Stomach (tissue), 4 donors: ENCODE measurements at regions not wholly inside any gene's neighbourhood (a gene's known extent, or its start where the extent isn't known, plus 50 kb on each side); places are given as distances from the start of the nearest gene placed in this dataset.

ENCODE experiments used
- CTCF ChIP-seq, 7 experiments: fragments of 450-650 bp in 4 of 7; fragments of 200-600 bp in 3 of 7; sonication (generic) in 3 of 7; IDR thresholded peaks; one replicate each; pipeline ENCODE4 v1.5.1; 2016 to 2019; ENCODE audit warnings: antibody characterized with exemption in 7 of 7, control low read depth in 2 of 7, mild to moderate bottlenecking in 1 of 7
- EP300 ChIP-seq: sonication (generic); formaldehyde crosslinking; IDR thresholded peaks from one replicate; pipeline ENCODE4 v1.6.1; 2017; ENCODE audit warnings: antibody characterized with exemption
- POLR2A ChIP-seq, 4 donors: fragments of 450-650 bp; IDR thresholded peaks; one replicate each; pipeline ENCODE4 v1.6.1; 2016; ENCODE audit warnings: antibody characterized with exemption in 4 of 4, control low read depth in 2 of 4, mild to moderate bottlenecking in 1 of 4, moderate library complexity in 1 of 4
- POLR2AphosphoS5 ChIP-seq, 3 donors: sonication (generic); formaldehyde crosslinking; IDR thresholded peaks; one replicate each; pipeline ENCODE4 v1.6.1; 2016; ENCODE audit warnings: antibody characterized with exemption in 3 of 3

GRCh38 chr7:1330801-1331425, 98.2 kb downstream of the UNCX start:
- no peak for TF ChIP-seq CTCF (IDR thresholded peaks at IDR 0.05)
- TF ChIP-seq EP300 = no peak
- no peak for TF ChIP-seq POLR2AphosphoS5 (IDR thresholded peaks at IDR 0.05)
- no peak for TF ChIP-seq POLR2A (IDR thresholded peaks at IDR 0.05)
